CD4-positive, alpha-beta T cell treated with Interleukin-1 beta for 1 hour (primary cell): ENCODE measurements at regions not wholly inside any gene's neighbourhood (a gene's known extent, or its start where the extent isn't known, plus 50 kb on each side); places are given as distances from the start of the nearest gene placed in this dataset.
"Not testable (repeated sequence)": the region's sequence is repeated elsewhere in the genome, so short reads cannot be mapped to it uniquely, and the experiment has no call there.

Source experiments
- DNase-seq, 2 donors: peaks; one replicate each; pipeline ENCODE4 v3.0.0-alpha.2; 2020 to 2022

- no peak for DNase-seq
These were observed 74.4 kb upstream of the MAN1A1 start for GRCh38 chr6:119423996-119424395.

GRCh38 chr6:119418084-119418483, 68.5 kb upstream of the MAN1A1 start:
- DNase-seq, result not testable (repeated sequence)

- DNase-seq, result no peak
These were observed 57.6 kb upstream of the MAN1A1 start for GRCh38 chr6:119407156-119407555.

- not testable (repeated sequence) for DNase-seq
These were observed 55.6 kb upstream of the MAN1A1 start for GRCh38 chr6:119405114-119405513.
